GM12878 (cell line): ENCODE measurements at regions not wholly inside any gene's neighbourhood (a gene's known extent, or its start where the extent isn't known, plus 50 kb on each side); places are given as distances from the start of the nearest gene placed in this dataset.

Experiments
- HCFC1 ChIP-seq: fragments of 150-350 bp; IDR thresholded peaks from 2 replicates; pipeline ENCODE4 v1.6.1; 2014; ENCODE audit warnings: low read length
- PML ChIP-seq: IDR thresholded peaks from 2 replicates; pipeline ENCODE4 v1.6.1; 2012; ENCODE audit warnings: low read length, inconsistent platforms
- POLR2A ChIP-seq: IDR thresholded peaks from 2 replicates; pipeline ENCODE4 v1.6.1; 2011; ENCODE audit warnings: low read depth, mild to moderate bottlenecking, low read length
- RELA ChIP-seq: fragments of 450-650 bp; IDR thresholded peaks from 2 replicates; pipeline ENCODE4 v1.8.0; 2014; ENCODE audit warnings: borderline replicate concordance; ENCODE audit not compliant: partially characterized antibody
- TF ChIP-seq, protein P1 (sequence below), 3 experiments: IDR thresholded peaks in 2 of 3; conservative IDR thresholded peaks in 1 of 3; 2 replicates each; pipeline ENCODE4 v1.5.1; 2011; ENCODE audit warnings: low read depth in 3 of 3, low read length in 3 of 3, mild to moderate bottlenecking in 3 of 3, control low read depth in 2 of 3, moderate library complexity in 2 of 3, inconsistent platforms in 1 of 3, mixed read lengths in 1 of 3; ENCODE audit not compliant: control insufficient read depth in 2 of 3, insufficient read depth in 1 of 3; ENCODE audit errors: extremely low read depth in 1 of 3
- TF ChIP-seq, protein P2 (sequence below): IDR thresholded peaks from 2 replicates; pipeline ENCODE4 v1.6.1; 2012; ENCODE audit warnings: low read length, inconsistent platforms
- TF ChIP-seq, protein P3 (sequence below): IDR thresholded peaks from 2 replicates; pipeline ENCODE4 v1.6.1; 2012; ENCODE audit warnings: mild to moderate bottlenecking, low read depth, low read length
- TF ChIP-seq, protein P4 (sequence below): IDR thresholded peaks from 2 replicates; pipeline ENCODE4 v1.6.1; 2011; ENCODE audit warnings: borderline replicate concordance, low read depth, mild to moderate bottlenecking, moderate library complexity, low read length; ENCODE audit not compliant: insufficient read depth, poor library complexity, severe bottlenecking

DNA sequence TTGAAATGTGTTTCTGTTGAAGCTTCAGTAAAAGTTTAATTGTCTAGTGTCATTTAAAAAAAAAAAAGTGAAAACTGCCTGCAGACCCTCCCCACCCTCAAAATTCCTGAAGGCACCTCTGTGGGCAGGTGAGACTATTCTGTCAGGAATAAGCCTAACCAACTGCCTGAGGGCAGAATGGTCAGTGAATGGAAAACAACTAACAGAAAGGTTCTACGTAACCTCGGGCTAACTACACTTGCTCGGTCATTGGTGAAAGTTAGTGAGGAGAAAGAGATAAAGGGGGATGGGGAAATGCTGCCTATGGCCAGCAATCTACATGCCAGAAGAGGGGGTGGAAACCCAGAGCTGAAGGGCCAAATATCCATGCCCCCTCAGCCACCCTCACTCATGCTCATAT, 108.6 kb upstream of the SLC24A5 start:
- TF ChIP-seq POLR2A (no peak), RELA (no peak), PML (no peak), HCFC1 (no peak)
- TF ChIP-seq, protein P1, sequence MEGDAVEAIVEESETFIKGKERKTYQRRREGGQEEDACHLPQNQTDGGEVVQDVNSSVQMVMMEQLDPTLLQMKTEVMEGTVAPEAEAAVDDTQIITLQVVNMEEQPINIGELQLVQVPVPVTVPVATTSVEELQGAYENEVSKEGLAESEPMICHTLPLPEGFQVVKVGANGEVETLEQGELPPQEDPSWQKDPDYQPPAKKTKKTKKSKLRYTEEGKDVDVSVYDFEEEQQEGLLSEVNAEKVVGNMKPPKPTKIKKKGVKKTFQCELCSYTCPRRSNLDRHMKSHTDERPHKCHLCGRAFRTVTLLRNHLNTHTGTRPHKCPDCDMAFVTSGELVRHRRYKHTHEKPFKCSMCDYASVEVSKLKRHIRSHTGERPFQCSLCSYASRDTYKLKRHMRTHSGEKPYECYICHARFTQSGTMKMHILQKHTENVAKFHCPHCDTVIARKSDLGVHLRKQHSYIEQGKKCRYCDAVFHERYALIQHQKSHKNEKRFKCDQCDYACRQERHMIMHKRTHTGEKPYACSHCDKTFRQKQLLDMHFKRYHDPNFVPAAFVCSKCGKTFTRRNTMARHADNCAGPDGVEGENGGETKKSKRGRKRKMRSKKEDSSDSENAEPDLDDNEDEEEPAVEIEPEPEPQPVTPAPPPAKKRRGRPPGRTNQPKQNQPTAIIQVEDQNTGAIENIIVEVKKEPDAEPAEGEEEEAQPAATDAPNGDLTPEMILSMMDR (IDR thresholded peaks at IDR 0.05 in 2 of 3, conservative IDR thresholded peaks at IDR 0.05 in 1 of 3; ENCODE audit: control insufficient read depth in 2 of 3, extremely low read depth in 1 of 3, insufficient read depth in 1 of 3, low read depth in 3 of 3, low read length in 3 of 3): no peak
- TF ChIP-seq, protein P2, sequence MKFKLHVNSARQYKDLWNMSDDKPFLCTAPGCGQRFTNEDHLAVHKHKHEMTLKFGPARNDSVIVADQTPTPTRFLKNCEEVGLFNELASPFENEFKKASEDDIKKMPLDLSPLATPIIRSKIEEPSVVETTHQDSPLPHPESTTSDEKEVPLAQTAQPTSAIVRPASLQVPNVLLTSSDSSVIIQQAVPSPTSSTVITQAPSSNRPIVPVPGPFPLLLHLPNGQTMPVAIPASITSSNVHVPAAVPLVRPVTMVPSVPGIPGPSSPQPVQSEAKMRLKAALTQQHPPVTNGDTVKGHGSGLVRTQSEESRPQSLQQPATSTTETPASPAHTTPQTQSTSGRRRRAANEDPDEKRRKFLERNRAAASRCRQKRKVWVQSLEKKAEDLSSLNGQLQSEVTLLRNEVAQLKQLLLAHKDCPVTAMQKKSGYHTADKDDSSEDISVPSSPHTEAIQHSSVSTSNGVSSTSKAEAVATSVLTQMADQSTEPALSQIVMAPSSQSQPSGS: no peak
- TF ChIP-seq, protein P3, sequence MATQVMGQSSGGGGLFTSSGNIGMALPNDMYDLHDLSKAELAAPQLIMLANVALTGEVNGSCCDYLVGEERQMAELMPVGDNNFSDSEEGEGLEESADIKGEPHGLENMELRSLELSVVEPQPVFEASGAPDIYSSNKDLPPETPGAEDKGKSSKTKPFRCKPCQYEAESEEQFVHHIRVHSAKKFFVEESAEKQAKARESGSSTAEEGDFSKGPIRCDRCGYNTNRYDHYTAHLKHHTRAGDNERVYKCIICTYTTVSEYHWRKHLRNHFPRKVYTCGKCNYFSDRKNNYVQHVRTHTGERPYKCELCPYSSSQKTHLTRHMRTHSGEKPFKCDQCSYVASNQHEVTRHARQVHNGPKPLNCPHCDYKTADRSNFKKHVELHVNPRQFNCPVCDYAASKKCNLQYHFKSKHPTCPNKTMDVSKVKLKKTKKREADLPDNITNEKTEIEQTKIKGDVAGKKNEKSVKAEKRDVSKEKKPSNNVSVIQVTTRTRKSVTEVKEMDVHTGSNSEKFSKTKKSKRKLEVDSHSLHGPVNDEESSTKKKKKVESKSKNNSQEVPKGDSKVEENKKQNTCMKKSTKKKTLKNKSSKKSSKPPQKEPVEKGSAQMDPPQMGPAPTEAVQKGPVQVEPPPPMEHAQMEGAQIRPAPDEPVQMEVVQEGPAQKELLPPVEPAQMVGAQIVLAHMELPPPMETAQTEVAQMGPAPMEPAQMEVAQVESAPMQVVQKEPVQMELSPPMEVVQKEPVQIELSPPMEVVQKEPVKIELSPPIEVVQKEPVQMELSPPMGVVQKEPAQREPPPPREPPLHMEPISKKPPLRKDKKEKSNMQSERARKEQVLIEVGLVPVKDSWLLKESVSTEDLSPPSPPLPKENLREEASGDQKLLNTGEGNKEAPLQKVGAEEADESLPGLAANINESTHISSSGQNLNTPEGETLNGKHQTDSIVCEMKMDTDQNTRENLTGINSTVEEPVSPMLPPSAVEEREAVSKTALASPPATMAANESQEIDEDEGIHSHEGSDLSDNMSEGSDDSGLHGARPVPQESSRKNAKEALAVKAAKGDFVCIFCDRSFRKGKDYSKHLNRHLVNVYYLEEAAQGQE: no peak
- TF ChIP-seq, protein P4, sequence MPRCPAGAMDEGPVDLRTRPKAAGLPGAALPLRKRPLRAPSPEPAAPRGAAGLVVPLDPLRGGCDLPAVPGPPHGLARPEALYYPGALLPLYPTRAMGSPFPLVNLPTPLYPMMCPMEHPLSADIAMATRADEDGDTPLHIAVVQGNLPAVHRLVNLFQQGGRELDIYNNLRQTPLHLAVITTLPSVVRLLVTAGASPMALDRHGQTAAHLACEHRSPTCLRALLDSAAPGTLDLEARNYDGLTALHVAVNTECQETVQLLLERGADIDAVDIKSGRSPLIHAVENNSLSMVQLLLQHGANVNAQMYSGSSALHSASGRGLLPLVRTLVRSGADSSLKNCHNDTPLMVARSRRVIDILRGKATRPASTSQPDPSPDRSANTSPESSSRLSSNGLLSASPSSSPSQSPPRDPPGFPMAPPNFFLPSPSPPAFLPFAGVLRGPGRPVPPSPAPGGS: no peak
